Sigmoid colon (tissue), 6 donors: ENCODE measurements at regions not wholly inside any gene's neighbourhood (a gene's known extent, or its start where the extent isn't known, plus 50 kb on each side); places are given as distances from the start of the nearest gene placed in this dataset.

Source experiments
- DNase-seq: peaks from one replicate; pipeline ENCODE4 v3.0.0-alpha.2; 2019
- H3K27ac ChIP-seq, 4 donors: fragments of 200-600 bp; sonication (generic); one replicate each; pipeline ENCODE4 v1.5.1; 2016 to 2019; ENCODE audit warnings: mild to moderate bottlenecking in 1 of 4
- H3K27me3 ChIP-seq, 3 donors: fragments of 200-600 bp; sonication (generic); one replicate each; pipeline ENCODE4 v1.5.1; 2019; ENCODE audit warnings: mild to moderate bottlenecking in 1 of 3
- H3K36me3 ChIP-seq, 4 donors: fragments of 200-600 bp; sonication (generic); one replicate each; pipeline ENCODE4 v1.5.1; 2016 to 2019
- H3K4me1 ChIP-seq, 4 donors: fragments of 200-600 bp; sonication (generic); one replicate each; pipeline ENCODE4 v1.5.1; 2017 to 2019
- H3K4me3 ChIP-seq, 4 donors: fragments of 200-600 bp; sonication (generic); one replicate each; pipeline ENCODE4 v1.5.1; 2017 to 2019; ENCODE audit warnings: mild to moderate bottlenecking in 2 of 4, moderate library complexity in 1 of 4
- H3K9me3 ChIP-seq, 4 donors: fragments of 200-600 bp in 3 of 4; sonication (generic) in 3 of 4; one replicate each; pipeline versions ENCODE4 v1.5.1 to v1.6.1; 2013 to 2019
- CTCF ChIP-seq, 4 experiments: fragments of 450-650 bp in 3 of 4; fragments of 200-600 bp in 1 of 4; IDR thresholded peaks; one replicate each; pipeline ENCODE4 v1.5.1; 2016 to 2019; ENCODE audit warnings: antibody characterized with exemption in 4 of 4, mild to moderate bottlenecking in 3 of 4, moderate library complexity in 2 of 4
- EP300 ChIP-seq, 4 donors: sonication (generic); formaldehyde crosslinking; IDR thresholded peaks; one replicate each; pipeline ENCODE4 v1.6.1; 2017; ENCODE audit warnings: antibody characterized with exemption in 4 of 4
- POLR2A ChIP-seq, 2 donors: fragments of 450-650 bp; IDR thresholded peaks; one replicate each; pipeline ENCODE4 v1.6.1; 2016; ENCODE audit warnings: antibody characterized with exemption in 2 of 2, mild to moderate bottlenecking in 2 of 2, moderate library complexity in 2 of 2
- POLR2AphosphoS5 ChIP-seq, 4 donors: sonication (generic); formaldehyde crosslinking; IDR thresholded peaks; one replicate each; pipeline ENCODE4 v1.6.1; 2017; ENCODE audit warnings: antibody characterized with exemption in 4 of 4
- WGBS, 2 donors: extraction: QIAGEN DNeasy Blood & Tissue Kit; methylation state at CpG; one replicate each; pipeline ENCODE4 v1.1.7; 2013; 5-methylcytosine and 5-hydroxymethylcytosine counted together
- intact Hi-C: fragments of 100-400 bp; cut with DNase I; formaldehyde crosslinking; loops from one replicate; pipeline ENCODE4 v1.15.1; 2023
- donor health status: healthy with polysubstance abuse.
- donor health status: healthy.

DNA sequence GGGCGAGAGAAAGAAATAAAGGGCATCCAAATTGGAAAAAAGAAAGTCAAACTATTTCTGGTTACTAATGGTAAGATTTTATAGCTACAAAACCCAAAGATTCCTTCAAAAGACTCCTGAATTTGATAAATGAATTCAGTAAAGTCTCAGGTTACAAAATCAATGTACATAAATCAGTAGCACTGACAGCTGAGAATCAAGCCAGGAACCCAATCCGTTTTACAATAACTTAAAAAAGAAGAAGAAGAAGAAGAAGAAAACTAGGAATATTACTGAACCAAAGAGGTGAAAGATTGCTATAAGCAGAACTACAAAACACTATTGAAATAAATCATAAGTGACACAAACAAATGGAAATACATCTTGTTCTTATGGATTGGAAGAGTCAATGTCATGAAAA lies 291.5 kb upstream of the GULP1 start:
- Histone ChIP-seq H3K36me3 (no peaks in the 10 kb centered on the region), H3K9me3 (no peaks in the 10 kb centered on the region), H3K4me3 (no peak overlapping the region), H3K27ac (no peak overlapping the region), H3K27me3 (no peaks in the 10 kb centered on the region), H3K4me1 (no peaks in the 10 kb centered on the region)
- TF ChIP-seq POLR2A (IDR thresholded peaks at IDR 0.05) (no peak), EP300 (IDR thresholded peaks at IDR 0.05) (no peak), POLR2AphosphoS5 (IDR thresholded peaks at IDR 0.05) (no peak), CTCF (IDR thresholded peaks at IDR 0.05) (no peak)
- WGBS, 2 donors, result 33 to 42% methylated on average over 2 of the region's 2 CpGs
- intact Hi-C loops, result no loop called here
- no peak for DNase-seq

- no peak for TF ChIP-seq POLR2AphosphoS5 (IDR thresholded peaks at IDR 0.05)
- no peak for TF ChIP-seq POLR2A (IDR thresholded peaks at IDR 0.05)
- TF ChIP-seq CTCF (IDR thresholded peaks at IDR 0.05), result no peak
- TF ChIP-seq EP300 (IDR thresholded peaks at IDR 0.05), result no peak
- Histone ChIP-seq H3K4me3 (no peak overlapping the region), H3K27me3 (no peaks in the 10 kb centered on the region), H3K27ac (no peak overlapping the region), H3K4me1 (no peaks in the 10 kb centered on the region), H3K9me3 (no peaks in the 10 kb centered on the region), H3K36me3 (no peaks in the 10 kb centered on the region)
- DNase-seq, result no peak
- intact Hi-C loops, result no loop called here
- 16 to 31% methylated on average over 2 of the region's 2 CpGs for WGBS, 2 donors
Observed at GRCh38 chr2:188003800-188004199, 287.9 kb upstream of the GULP1 start.

- DNase-seq, result no peak
- H3K36me3 ChIP-seq, result no peaks in the 10 kb centered on the region
- no peaks in the 10 kb centered on the region for H3K9me3 ChIP-seq
- no peaks in the 10 kb centered on the region for H3K27me3 ChIP-seq
- H3K4me1 ChIP-seq, result no peaks in the 10 kb centered on the region
- intact Hi-C loops, result no loop called here
- no peak overlapping the region for H3K4me3 ChIP-seq
- H3K27ac ChIP-seq, result no peak overlapping the region
- TF ChIP-seq POLR2AphosphoS5 (IDR thresholded peaks at IDR 0.05) (no peak), CTCF (IDR thresholded peaks at IDR 0.05) (no peak), POLR2A (IDR thresholded peaks at IDR 0.05) (no peak), EP300 (IDR thresholded peaks at IDR 0.05) (no peak)
Observed at GRCh38 chr2:188013767-188014166, 277.9 kb upstream of the GULP1 start.

DNA sequence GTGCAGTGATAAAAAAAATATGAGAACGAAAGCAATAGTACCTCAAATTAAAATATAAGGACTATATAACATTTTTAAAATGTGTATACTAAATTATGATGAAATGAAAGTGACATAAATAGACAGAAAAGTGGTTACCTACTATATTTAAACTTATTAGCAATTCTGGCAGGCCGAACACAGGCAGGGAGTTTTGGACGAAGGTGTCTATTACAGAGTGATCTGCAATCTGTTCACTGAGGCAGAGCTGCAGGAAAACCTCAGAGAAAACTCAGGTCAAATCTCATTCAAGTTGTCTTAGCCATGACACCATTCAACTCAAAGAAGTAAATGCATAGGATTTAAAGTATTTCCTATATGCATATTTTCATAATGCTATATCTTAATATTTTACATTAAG lies 274.8 kb upstream of the GULP1 start:
- no peak overlapping the region for H3K4me3 ChIP-seq
- H3K27ac ChIP-seq, result no peak overlapping the region
- H3K9me3 ChIP-seq, result no peaks in the 10 kb centered on the region
- TF ChIP-seq POLR2AphosphoS5 (IDR thresholded peaks at IDR 0.05), result no peak
- TF ChIP-seq POLR2A (IDR thresholded peaks at IDR 0.05), result no peak
- TF ChIP-seq CTCF (IDR thresholded peaks at IDR 0.05), result no peak
- no peak for TF ChIP-seq EP300 (IDR thresholded peaks at IDR 0.05)
- DNase-seq, result no peak
- H3K27me3 ChIP-seq, result no peaks in the 10 kb centered on the region
- 86 to 90% methylated on average over 3 of the region's 3 CpGs for WGBS, 2 donors
- intact Hi-C loops, result no loop called here
- H3K36me3 ChIP-seq, result no peaks in the 10 kb centered on the region
- no peaks in the 10 kb centered on the region for H3K4me1 ChIP-seq

GRCh38 chr2:188022389-188022788 lies 269.3 kb upstream of the GULP1 start:
- H3K4me1 ChIP-seq, result no peaks in the 10 kb centered on the region
- WGBS, 2 donors, result 34 to 51% methylated on average over 2 of the region's 2 CpGs
- no peaks in the 10 kb centered on the region for H3K9me3 ChIP-seq
- H3K4me3 ChIP-seq, result no peak overlapping the region
- no peaks in the 10 kb centered on the region for H3K36me3 ChIP-seq
- H3K27ac ChIP-seq, result no peak overlapping the region
- intact Hi-C loops, result no loop called here
- DNase-seq, result no peak
- TF ChIP-seq POLR2AphosphoS5 (IDR thresholded peaks at IDR 0.05) (no peak), CTCF (IDR thresholded peaks at IDR 0.05) (no peak), POLR2A (IDR thresholded peaks at IDR 0.05) (no peak), EP300 (IDR thresholded peaks at IDR 0.05) (no peak)
- H3K27me3 ChIP-seq, result no peaks in the 10 kb centered on the region
